H9 (cell line): ENCODE measurements at regions not wholly inside any gene's neighbourhood (a gene's known extent, or its start where the extent isn't known, plus 50 kb on each side); places are given as distances from the start of the nearest gene placed in this dataset.

Experiments
- DNase-seq: peaks from one replicate; pipeline ENCODE4 v3.0.0-alpha.2; 2017
- H2AFZ ChIP-seq: one replicate; pipeline ENCODE4 v1.6.1; 2013; ENCODE audit warnings: mild to moderate bottlenecking, low read length, control low read depth, moderate library complexity
- H2AK5ac ChIP-seq: 2 replicates; pipeline ENCODE4 v1.6.1; 2013; ENCODE audit warnings: low read length, control low read depth, mixed read lengths; ENCODE audit not compliant: insufficient read length
- H2BK120ac ChIP-seq: one replicate; pipeline ENCODE4 v1.6.1; 2013; ENCODE audit warnings: low read depth, mild to moderate bottlenecking, low read length, control low read depth, inconsistent platforms; ENCODE audit not compliant: poor library complexity, severe bottlenecking
- H2BK12ac ChIP-seq: 2 replicates; pipeline ENCODE4 v1.6.1; 2013; ENCODE audit warnings: low read length, control low read depth, mixed read lengths, low read depth; ENCODE audit not compliant: insufficient read length
- H2BK15ac ChIP-seq: 2 replicates; pipeline ENCODE4 v1.6.1; 2013; ENCODE audit warnings: low read depth, low read length, control low read depth
- H2BK20ac ChIP-seq: one replicate; pipeline ENCODE4 v1.6.1; 2013; ENCODE audit warnings: low read depth, mild to moderate bottlenecking, low read length, control low read depth, inconsistent platforms; ENCODE audit not compliant: poor library complexity, severe bottlenecking
- H2BK5ac ChIP-seq: 2 replicates; pipeline ENCODE4 v1.6.1; 2013; ENCODE audit warnings: low read length, control low read depth, mixed read lengths; ENCODE audit not compliant: insufficient read length
- H3K14ac ChIP-seq: 2 replicates; pipeline ENCODE4 v1.6.1; 2013; ENCODE audit warnings: low read length, control low read depth; ENCODE audit not compliant: insufficient read depth
- H3K18ac ChIP-seq: 2 replicates; pipeline ENCODE4 v1.6.1; 2013; ENCODE audit warnings: low read depth, mild to moderate bottlenecking, mixed read lengths, low read length, control low read depth; ENCODE audit not compliant: insufficient read length
- H3K23ac ChIP-seq: 2 replicates; pipeline ENCODE4 v1.6.1; 2013; ENCODE audit warnings: low read length, control low read depth, mixed read lengths, low read depth; ENCODE audit not compliant: insufficient read length
- H3K23me2 ChIP-seq: 2 replicates; pipeline ENCODE4 v1.6.1; 2013; ENCODE audit warnings: low read depth, mild to moderate bottlenecking, mixed read lengths, low read length, control low read depth; ENCODE audit not compliant: insufficient read length, poor library complexity, severe bottlenecking
- H3K27ac ChIP-seq: 2 replicates; pipeline ENCODE4 v1.5.1; 2013; ENCODE audit warnings: low read length, control low read depth, mixed read lengths, low read depth; ENCODE audit not compliant: insufficient read length
- H3K27me3 ChIP-seq: 2 replicates; pipeline ENCODE4 v1.6.1; 2013; ENCODE audit warnings: low read length, control low read depth, inconsistent platforms; ENCODE audit not compliant: insufficient read depth
- H3K4ac ChIP-seq: 2 replicates; pipeline ENCODE4 v1.6.1; 2013; ENCODE audit warnings: low read depth, mild to moderate bottlenecking, control low read depth, inconsistent platforms, low read length, moderate library complexity
- H3K4me1 ChIP-seq: 2 replicates; pipeline ENCODE4 v1.6.1; 2013; ENCODE audit warnings: low read length, control low read depth, inconsistent platforms; ENCODE audit not compliant: insufficient read depth
- H3K4me2 ChIP-seq: 2 replicates; pipeline ENCODE4 v1.6.1; 2013; ENCODE audit warnings: low read length, control low read depth, mixed read lengths; ENCODE audit not compliant: insufficient read length, insufficient read depth
- H3K56ac ChIP-seq: 2 replicates; pipeline ENCODE4 v1.6.1; 2013; ENCODE audit warnings: low read depth, mild to moderate bottlenecking, mixed read lengths, low read length, control low read depth; ENCODE audit not compliant: insufficient read length
- H3K79me1 ChIP-seq: 2 replicates; pipeline ENCODE4 v1.6.1; 2013; ENCODE audit warnings: low read depth, mild to moderate bottlenecking, moderate library complexity, low read length, control low read depth, inconsistent platforms; ENCODE audit not compliant: insufficient read depth, poor library complexity, severe bottlenecking
- H3K79me2 ChIP-seq: 2 replicates; pipeline ENCODE4 v1.6.1; 2013; ENCODE audit warnings: low read length, control low read depth, inconsistent platforms; ENCODE audit not compliant: insufficient read depth
- H3K9ac ChIP-seq: 2 replicates; pipeline ENCODE4 v1.6.1; 2013; ENCODE audit warnings: low read length, control low read depth, mixed read lengths; ENCODE audit not compliant: insufficient read length; ENCODE audit errors: extremely low read depth
- H3K9me3 ChIP-seq: one replicate; pipeline ENCODE4 v1.6.1; 2013; ENCODE audit warnings: low read depth, low read length, inconsistent platforms; ENCODE audit not compliant: control insufficient read depth
- H3T11ph ChIP-seq: one replicate; pipeline ENCODE4 v1.6.1; 2013; ENCODE audit warnings: mild to moderate bottlenecking, low read length, control low read depth, inconsistent platforms
- H4K20me1 ChIP-seq: one replicate; pipeline ENCODE4 v1.6.1; 2013; ENCODE audit not compliant: control insufficient read depth, insufficient read length, insufficient read depth
- H4K5ac ChIP-seq: 2 replicates; pipeline ENCODE4 v1.6.1; 2013; ENCODE audit warnings: low read depth, mild to moderate bottlenecking, mixed read lengths, low read length, control low read depth; ENCODE audit not compliant: insufficient read length
- H4K8ac ChIP-seq: replicated peaks from 2 replicates; pipeline ENCODE4 v1.6.1; 2013; ENCODE audit warnings: low read length, control low read depth, mixed read lengths, low read depth; ENCODE audit not compliant: insufficient read length
- H4K91ac ChIP-seq: 2 replicates; pipeline ENCODE4 v1.6.1; 2013; ENCODE audit warnings: low read depth, mild to moderate bottlenecking, moderate library complexity, mixed read lengths, low read length, control low read depth; ENCODE audit not compliant: insufficient read length
- H3K27ac Mint-ChIP-seq, 3 experiments: 2 replicates in 2 of 3; 3 replicates in 1 of 3; pipeline ENCODE4 v1.8.0; 2020 to 2021; ENCODE audit warnings: mixed read lengths in 3 of 3, mild to moderate bottlenecking in 1 of 3, moderate library complexity in 1 of 3
- H3K27me3 Mint-ChIP-seq: 2 replicates; pipeline ENCODE4 v1.8.0; 2021; ENCODE audit warnings: low read depth, mild to moderate bottlenecking, moderate library complexity, mixed read lengths
- H3K36me3 Mint-ChIP-seq, 3 experiments: 2 replicates in 2 of 3; 3 replicates in 1 of 3; pipeline ENCODE4 v1.8.0; 2020 to 2021; ENCODE audit warnings: low read depth in 3 of 3, mixed read lengths in 3 of 3; ENCODE audit not compliant: insufficient read depth in 1 of 3
- H3K4me1 Mint-ChIP-seq, 2 experiments: 2 replicates each; pipeline ENCODE4 v1.8.0; 2020; ENCODE audit warnings: mixed read lengths in 2 of 2
- H3K4me3 Mint-ChIP-seq, 2 experiments: 2 replicates in 1 of 2; 3 replicates in 1 of 2; pipeline ENCODE4 v1.8.0; 2020 to 2021; ENCODE audit warnings: mild to moderate bottlenecking in 2 of 2, mixed read lengths in 2 of 2, moderate library complexity in 1 of 2
- H3K9me3 Mint-ChIP-seq, 2 experiments: 2 replicates in 1 of 2; 3 replicates in 1 of 2; pipeline ENCODE4 v1.8.0; 2020; ENCODE audit warnings: mild to moderate bottlenecking in 2 of 2, mixed read lengths in 2 of 2, moderate library complexity in 1 of 2
- WGBS: extraction: QIAGEN DNeasy Blood & Tissue Kit; methylation state at CpG from one replicate; pipeline ENCODE4 v1.1.7; 2013; ENCODE audit warnings: missing lambda C conversion rate, low lambda C conversion rate, mixed read lengths; ENCODE audit not compliant: insufficient read length; ENCODE audit errors: extremely low coverage; 5-methylcytosine and 5-hydroxymethylcytosine counted together
- TF ChIP-seq, protein P1 (sequence below): fragments of 200-600 bp; sonication (generic); conservative IDR thresholded peaks from 3 replicates; pipeline ENCODE4 v1.8.0; 2021; ENCODE audit warnings: antibody characterized with exemption, mild to moderate bottlenecking

DNA sequence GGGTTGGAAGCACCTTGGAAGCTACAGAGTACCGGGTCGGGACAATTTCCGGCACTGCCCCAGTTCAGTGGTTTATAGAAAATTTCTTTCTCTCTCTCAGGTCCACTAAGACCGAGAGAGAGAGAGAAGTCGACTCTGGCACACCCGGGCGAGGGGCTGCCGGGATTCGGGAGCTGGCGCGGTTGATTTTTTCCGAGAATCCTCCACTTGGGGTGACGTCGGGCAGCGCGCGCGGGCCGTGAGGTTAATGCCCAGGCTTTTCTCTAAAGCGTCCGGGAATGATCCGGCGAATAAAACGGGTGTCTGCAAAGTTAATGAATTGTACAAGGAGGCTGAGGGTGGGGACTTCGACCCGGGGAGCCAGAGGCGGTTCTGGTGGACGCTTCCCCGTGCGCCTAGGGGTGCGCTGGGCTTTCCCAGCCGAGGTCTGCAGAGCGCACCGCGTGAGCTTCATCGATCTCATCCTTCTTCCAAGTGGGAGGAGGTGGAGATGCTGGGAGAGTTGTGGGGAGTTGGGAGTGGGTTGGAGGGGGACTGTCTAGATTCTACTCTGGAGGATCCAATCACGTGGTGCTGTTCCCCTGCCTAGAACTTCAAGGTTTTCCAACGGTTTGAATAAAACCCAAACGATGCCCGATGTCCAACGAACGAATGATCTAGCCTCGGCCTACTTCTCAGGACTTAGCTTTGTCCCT, 51.9 kb upstream of the TBX3 start:
- Mint-ChIP-seq H3K9me3 (peaks cover 6 to 10% of the 10 kb centered on the region in 2 experiments; a peak in 4 of 5 replicates), H3K4me3 (peak overlapping the region in 1 of 2 experiments; percentile 67; a peak in 3 of 5 replicates), H3K4me1 (peaks cover 10 to 26% of the 10 kb centered on the region in 2 experiments), H3K36me3 (peaks cover 0 to 9% (median 2%) of the 10 kb centered on the region in 3 experiments; a peak in 6 of 7 replicates), H3K27me3 (peaks cover 28% of the 10 kb centered on the region), H3K27ac (no peak overlapping the region)
- TF ChIP-seq, protein P1, sequence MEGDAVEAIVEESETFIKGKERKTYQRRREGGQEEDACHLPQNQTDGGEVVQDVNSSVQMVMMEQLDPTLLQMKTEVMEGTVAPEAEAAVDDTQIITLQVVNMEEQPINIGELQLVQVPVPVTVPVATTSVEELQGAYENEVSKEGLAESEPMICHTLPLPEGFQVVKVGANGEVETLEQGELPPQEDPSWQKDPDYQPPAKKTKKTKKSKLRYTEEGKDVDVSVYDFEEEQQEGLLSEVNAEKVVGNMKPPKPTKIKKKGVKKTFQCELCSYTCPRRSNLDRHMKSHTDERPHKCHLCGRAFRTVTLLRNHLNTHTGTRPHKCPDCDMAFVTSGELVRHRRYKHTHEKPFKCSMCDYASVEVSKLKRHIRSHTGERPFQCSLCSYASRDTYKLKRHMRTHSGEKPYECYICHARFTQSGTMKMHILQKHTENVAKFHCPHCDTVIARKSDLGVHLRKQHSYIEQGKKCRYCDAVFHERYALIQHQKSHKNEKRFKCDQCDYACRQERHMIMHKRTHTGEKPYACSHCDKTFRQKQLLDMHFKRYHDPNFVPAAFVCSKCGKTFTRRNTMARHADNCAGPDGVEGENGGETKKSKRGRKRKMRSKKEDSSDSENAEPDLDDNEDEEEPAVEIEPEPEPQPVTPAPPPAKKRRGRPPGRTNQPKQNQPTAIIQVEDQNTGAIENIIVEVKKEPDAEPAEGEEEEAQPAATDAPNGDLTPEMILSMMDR, result no peak
- Histone ChIP-seq H2AK5ac (no peak overlapping the region), H2AFZ (no peak overlapping the region), H3K14ac (no peak overlapping the region), H3T11ph (no peak overlapping the region), H3K4ac (no peak overlapping the region), H3K4me2 (peak overlapping the region; percentile 67), H4K8ac (no peak overlapping the region), H2BK5ac (no peak overlapping the region), H3K18ac (no peak overlapping the region), H3K9me3 (no peaks in the 10 kb centered on the region), H2BK15ac (no peak overlapping the region), H4K5ac (no peak overlapping the region), H3K4me1 (no peaks in the 10 kb centered on the region; the same call in 1 of the 2 replicates), H3K23ac (no peak overlapping the region), H2BK120ac (no peak overlapping the region), H3K23me2 (peaks cover 3% of the 10 kb centered on the region), H3K79me1 (no peaks in the 10 kb centered on the region), H2BK12ac (no peak overlapping the region), H2BK20ac (no peak overlapping the region), H3K56ac (no peak overlapping the region), H4K20me1 (no peaks in the 10 kb centered on the region), H4K91ac (no peak overlapping the region), H3K27ac (no peak overlapping the region), H3K27me3 (peaks cover 29% of the 10 kb centered on the region; the same call in 1 of the 2 replicates), H3K79me2 (no peaks in the 10 kb centered on the region), H3K9ac (no peak overlapping the region)
- WGBS, result no CpG with 5 or more reads among the region's 43 CpGs
- peak; percentile 42 for DNase-seq
